ENCODE measurements at regions not wholly inside any gene's neighbourhood (a gene's known extent, or its start where the extent isn't known, plus 50 kb on each side); places are given as distances from the start of the nearest gene placed in this dataset.

GRCh38 chr16:87227296-87227951, 89.8 kb downstream of the C16orf95 start:
- peaks cover 4% of the 10 kb centered on the region for H3K27me3 Mint-ChIP-seq
- no peaks in the 10 kb centered on the region for H3K4me1 Mint-ChIP-seq
- no peak for TF ChIP-seq CTCF (IDR thresholded peaks at IDR 0.05)
- ChIA-PET CTCF (no interaction called here), POLR2A (no interaction called here)
- DNase-seq (no peak), ATAC-seq (ENCODE audit: low read depth) (no peak)
- no peaks in the 10 kb centered on the region for H3K36me3 Mint-ChIP-seq (ENCODE audit: low read depth)
- H3K27ac Mint-ChIP-seq = no peak overlapping the region
- peaks cover 3% of the 10 kb centered on the region for H3K9me3 Mint-ChIP-seq
- H3K4me3 Mint-ChIP-seq = no peak overlapping the region
- intact Hi-C loops (cut with micrococcal nuclease) = no loop called here

DNA sequence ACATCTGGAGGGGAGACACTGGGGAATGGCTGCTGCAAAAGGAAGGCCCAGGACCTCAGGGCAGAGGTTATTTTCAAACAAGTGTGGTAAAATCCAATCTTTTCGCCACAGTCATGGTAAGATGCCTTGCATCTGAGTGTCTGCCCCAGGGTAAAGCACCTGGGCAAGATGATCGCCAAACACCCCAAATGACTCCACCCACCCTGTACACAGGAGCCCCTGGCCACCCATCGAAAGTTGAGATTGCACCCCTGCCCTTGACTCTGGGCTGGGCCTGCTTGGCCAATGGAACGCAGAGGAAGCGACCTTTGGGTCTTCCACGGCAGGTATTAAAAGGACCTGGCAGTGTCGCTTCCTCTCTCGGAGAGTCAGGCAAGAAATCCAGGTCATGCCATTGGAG, 88.8 kb downstream of the C16orf95 start:
- Mint-ChIP-seq H3K27ac (no peak overlapping the region), H3K9me3 (peaks cover 3% of the 10 kb centered on the region), H3K36me3 (ENCODE audit: low read depth) (no peaks in the 10 kb centered on the region), H3K4me3 (no peak overlapping the region), H3K4me1 (no peaks in the 10 kb centered on the region), H3K27me3 (peaks cover 4% of the 10 kb centered on the region)
- ChIA-PET CTCF (no interaction called here), POLR2A (no interaction called here)
- ATAC-seq (ENCODE audit: low read depth) = no peak
- intact Hi-C loops (cut with micrococcal nuclease) = no loop called here
- DNase-seq = no peak
- TF ChIP-seq CTCF (IDR thresholded peaks at IDR 0.05) = no peak

GRCh38 chr16:87229230-87230188, 87.7 kb downstream of the C16orf95 start:
- ChIA-PET CTCF (no interaction called here), POLR2A (no interaction called here)
- intact Hi-C loops (cut with micrococcal nuclease) = no loop called here
- H3K4me3 Mint-ChIP-seq = no peak overlapping the region
- DNase-seq (no peak), ATAC-seq (ENCODE audit: low read depth) (no peak)
- TF ChIP-seq CTCF (IDR thresholded peaks at IDR 0.05) = no peak
- no peaks in the 10 kb centered on the region for H3K36me3 Mint-ChIP-seq (ENCODE audit: low read depth)
- H3K9me3 Mint-ChIP-seq = peaks cover 3% of the 10 kb centered on the region
- no peaks in the 10 kb centered on the region for H3K4me1 Mint-ChIP-seq
- H3K27ac Mint-ChIP-seq = no peak overlapping the region
- H3K27me3 Mint-ChIP-seq = peaks cover 2% of the 10 kb centered on the region

- ATAC-seq (ENCODE audit: low read depth) = no peak
- intact Hi-C loops (cut with micrococcal nuclease) = no loop called here
- H3K4me3 Mint-ChIP-seq = no peak overlapping the region
- no peak for TF ChIP-seq CTCF (IDR thresholded peaks at IDR 0.05)
- H3K4me1 Mint-ChIP-seq = peaks cover 2% of the 10 kb centered on the region
- peaks cover 3% of the 10 kb centered on the region for H3K9me3 Mint-ChIP-seq
- ChIA-PET POLR2A (no interaction called here), CTCF (no interaction called here)
- peaks cover 7% of the 10 kb centered on the region for H3K27me3 Mint-ChIP-seq
- no peak overlapping the region for H3K27ac Mint-ChIP-seq
- no peaks in the 10 kb centered on the region for H3K36me3 Mint-ChIP-seq (ENCODE audit: low read depth)
- no peak for DNase-seq
Measured at GRCh38 chr16:87230571-87230970, 86.6 kb downstream of the C16orf95 start.

DNA sequence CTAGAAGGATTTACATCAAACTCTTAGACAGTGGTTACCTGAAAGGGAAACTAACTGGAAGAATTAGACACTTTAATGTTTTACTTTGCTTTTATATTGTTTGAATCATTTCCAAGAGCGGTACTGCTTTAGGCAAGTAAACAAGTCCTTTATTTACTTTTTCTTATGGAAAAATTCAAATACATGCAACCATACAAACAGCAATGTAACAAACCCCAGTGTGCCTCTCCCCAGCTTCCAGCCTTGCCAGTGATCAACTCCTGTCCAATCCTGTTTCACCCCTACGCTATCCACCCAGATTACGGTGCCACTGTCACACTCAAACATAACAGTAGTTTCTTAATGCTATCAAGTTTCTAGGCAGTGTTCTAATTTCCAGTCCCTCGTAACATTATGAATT, 85.9 kb downstream of the C16orf95 start:
- Mint-ChIP-seq H3K27ac (no peak overlapping the region), H3K36me3 (ENCODE audit: low read depth) (no peaks in the 10 kb centered on the region), H3K4me1 (peaks cover 9% of the 10 kb centered on the region), H3K9me3 (peaks cover 3% of the 10 kb centered on the region), H3K4me3 (no peak overlapping the region), H3K27me3 (peaks cover 11% of the 10 kb centered on the region)
- DNase-seq = no peak
- ChIA-PET CTCF (no interaction called here), POLR2A (no interaction called here)
- TF ChIP-seq CTCF (IDR thresholded peaks at IDR 0.05) = no peak
- intact Hi-C loops (cut with micrococcal nuclease) = no loop called here
- no peak for ATAC-seq (ENCODE audit: low read depth)

All from activated B cell treated with CpG ODN at 0.5 μM for 24 hours (primary cell).